Hepatocyte (in vitro differentiated cells): ENCODE measurements at regions not wholly inside any gene's neighbourhood (a gene's known extent, or its start where the extent isn't known, plus 50 kb on each side); places are given as distances from the start of the nearest gene placed in this dataset.
A peak's percentile ranks its signal among the peaks of the same experiment; 100 is the strongest.

Experiments used
- DNase-seq: peaks from one replicate; pipeline ENCODE4 v3.0.0-alpha.2; 2016; ENCODE audit warnings: low spot score
- H2AFZ ChIP-seq: fragments of 200-600 bp; sonication (generic); 2 replicates; pipeline ENCODE4 v1.6.0; 2016; ENCODE audit warnings: antibody characterized with exemption, mild to moderate bottlenecking
- H3K27ac ChIP-seq: fragments of 200-600 bp; sonication (generic); 2 replicates; pipeline ENCODE4 v1.5.1; 2016; ENCODE audit warnings: mild to moderate bottlenecking
- H3K27me3 ChIP-seq: fragments of 200-600 bp; sonication (generic); 2 replicates; pipeline ENCODE4 v1.6.1; 2016
- H3K36me3 ChIP-seq: fragments of 200-600 bp; sonication (generic); replicated peaks from 2 replicates; pipeline ENCODE4 v1.5.1; 2016; ENCODE audit warnings: low read depth; ENCODE audit not compliant: insufficient read depth
- H3K4me1 ChIP-seq: fragments of 200-600 bp; sonication (generic); 2 replicates; pipeline ENCODE4 v1.5.1; 2016; ENCODE audit warnings: mild to moderate bottlenecking, moderate library complexity; ENCODE audit not compliant: insufficient read depth
- H3K4me2 ChIP-seq: fragments of 200-600 bp; sonication (generic); 2 replicates; pipeline ENCODE4 v1.6.0; 2016
- H3K4me3 ChIP-seq: fragments of 200-600 bp; sonication (generic); 2 replicates; pipeline ENCODE4 v1.5.1; 2016; ENCODE audit warnings: mild to moderate bottlenecking
- H3K79me2 ChIP-seq: fragments of 200-600 bp; sonication (generic); 2 replicates; pipeline ENCODE4 v1.6.0; 2017; ENCODE audit warnings: mild to moderate bottlenecking
- H3K9me2 ChIP-seq: fragments of 200-600 bp; sonication (generic); replicated peaks from 2 replicates; pipeline ENCODE4 v1.6.0; 2017; ENCODE audit warnings: mild to moderate bottlenecking; ENCODE audit not compliant: insufficient read depth
- H3K9me3 ChIP-seq: fragments of 200-600 bp; sonication (generic); 2 replicates; pipeline ENCODE4 v1.5.1; 2016; ENCODE audit warnings: low read depth, mild to moderate bottlenecking
- H4K20me1 ChIP-seq: fragments of 200-600 bp; sonication (generic); 2 replicates; pipeline ENCODE4 v1.6.0; 2016; ENCODE audit warnings: mild to moderate bottlenecking; ENCODE audit not compliant: insufficient read depth, poor library complexity, severe bottlenecking
- EZH2 ChIP-seq: fragments of 200-600 bp; sonication (generic); IDR thresholded peaks from 2 replicates; pipeline ENCODE4 v1.6.1; 2016; ENCODE audit warnings: antibody characterized with exemption, mild to moderate bottlenecking, borderline replicate concordance
- EZH2phosphoT487 ChIP-seq: fragments of 200-600 bp; sonication (generic); IDR thresholded peaks from one replicate; pipeline ENCODE4 v1.6.1; 2018; ENCODE audit warnings: antibody characterized with exemption, mild to moderate bottlenecking, low read depth, moderate library complexity; ENCODE audit not compliant: unreplicated experiment, severe bottlenecking
- WGBS: methylation state at CpG from one replicate; pipeline ENCODE4 v1.1.6; 2016; ENCODE audit warnings: low lambda C conversion rate; ENCODE audit errors: missing lambda C conversion rate; 5-methylcytosine and 5-hydroxymethylcytosine counted together
- TF ChIP-seq, protein P1 (sequence below): fragments of 200-600 bp; sonication (generic); IDR thresholded peaks from 2 replicates; pipeline ENCODE4 v1.5.1; 2016; ENCODE audit warnings: antibody characterized with exemption, mild to moderate bottlenecking; ENCODE audit not compliant: poor library complexity

GRCh38 chr7:69467826-69468225, 130.4 kb upstream of the AUTS2 start:
- H2AFZ ChIP-seq, result no peak overlapping the region
- H3K9me3 ChIP-seq, result no peaks in the 10 kb centered on the region
- no peak overlapping the region for H3K4me3 ChIP-seq
- no peaks in the 10 kb centered on the region for H3K36me3 ChIP-seq
- no peaks in the 10 kb centered on the region for H4K20me1 ChIP-seq
- no peaks in the 10 kb centered on the region for H3K4me1 ChIP-seq
- H3K27ac ChIP-seq, result no peak overlapping the region
- no peaks in the 10 kb centered on the region for H3K79me2 ChIP-seq
- DNase-seq, result no peak
- H3K4me2 ChIP-seq, result no peak overlapping the region
- WGBS, result 79% methylated on average over 1 of the region's 1 CpG
- no peaks in the 10 kb centered on the region for H3K27me3 ChIP-seq
- no peaks in the 10 kb centered on the region for H3K9me2 ChIP-seq
- TF ChIP-seq EZH2 (no peak), EZH2phosphoT487 (no peak)
- TF ChIP-seq, protein P1, sequence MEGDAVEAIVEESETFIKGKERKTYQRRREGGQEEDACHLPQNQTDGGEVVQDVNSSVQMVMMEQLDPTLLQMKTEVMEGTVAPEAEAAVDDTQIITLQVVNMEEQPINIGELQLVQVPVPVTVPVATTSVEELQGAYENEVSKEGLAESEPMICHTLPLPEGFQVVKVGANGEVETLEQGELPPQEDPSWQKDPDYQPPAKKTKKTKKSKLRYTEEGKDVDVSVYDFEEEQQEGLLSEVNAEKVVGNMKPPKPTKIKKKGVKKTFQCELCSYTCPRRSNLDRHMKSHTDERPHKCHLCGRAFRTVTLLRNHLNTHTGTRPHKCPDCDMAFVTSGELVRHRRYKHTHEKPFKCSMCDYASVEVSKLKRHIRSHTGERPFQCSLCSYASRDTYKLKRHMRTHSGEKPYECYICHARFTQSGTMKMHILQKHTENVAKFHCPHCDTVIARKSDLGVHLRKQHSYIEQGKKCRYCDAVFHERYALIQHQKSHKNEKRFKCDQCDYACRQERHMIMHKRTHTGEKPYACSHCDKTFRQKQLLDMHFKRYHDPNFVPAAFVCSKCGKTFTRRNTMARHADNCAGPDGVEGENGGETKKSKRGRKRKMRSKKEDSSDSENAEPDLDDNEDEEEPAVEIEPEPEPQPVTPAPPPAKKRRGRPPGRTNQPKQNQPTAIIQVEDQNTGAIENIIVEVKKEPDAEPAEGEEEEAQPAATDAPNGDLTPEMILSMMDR, result no peak

GRCh38 chr7:69476416-69476815, 121.9 kb upstream of the AUTS2 start:
- WGBS, result 87% methylated on average over 5 of the region's 5 CpGs
- no peak overlapping the region for H3K4me2 ChIP-seq
- no peak overlapping the region for H3K27ac ChIP-seq
- H3K27me3 ChIP-seq, result no peaks in the 10 kb centered on the region
- no peaks in the 10 kb centered on the region for H3K4me1 ChIP-seq
- no peaks in the 10 kb centered on the region for H4K20me1 ChIP-seq
- no peaks in the 10 kb centered on the region for H3K9me3 ChIP-seq
- H3K79me2 ChIP-seq, result no peaks in the 10 kb centered on the region
- no peaks in the 10 kb centered on the region for H3K36me3 ChIP-seq
- H2AFZ ChIP-seq, result no peak overlapping the region
- DNase-seq, result peak; percentile 13
- H3K4me3 ChIP-seq, result no peak overlapping the region
- no peaks in the 10 kb centered on the region for H3K9me2 ChIP-seq
- TF ChIP-seq, protein P1, result no peak
- no peak for TF ChIP-seq EZH2phosphoT487
- TF ChIP-seq EZH2, result no peak

- H3K9me3 ChIP-seq, result no peaks in the 10 kb centered on the region
- no peak for DNase-seq
- no peak overlapping the region for H3K4me3 ChIP-seq
- no peak overlapping the region for H3K4me2 ChIP-seq
- no peaks in the 10 kb centered on the region for H3K79me2 ChIP-seq
- no peaks in the 10 kb centered on the region for H3K27me3 ChIP-seq
- no peaks in the 10 kb centered on the region for H3K4me1 ChIP-seq
- no peak overlapping the region for H2AFZ ChIP-seq
- H3K36me3 ChIP-seq, result no peaks in the 10 kb centered on the region
- 93% methylated on average over 18 of the region's 18 CpGs for WGBS
- TF ChIP-seq EZH2, result no peak
- TF ChIP-seq, protein P1, result no peak
- TF ChIP-seq EZH2phosphoT487, result no peak
- no peaks in the 10 kb centered on the region for H3K9me2 ChIP-seq
- H3K27ac ChIP-seq, result no peak overlapping the region
- H4K20me1 ChIP-seq, result no peaks in the 10 kb centered on the region
These were observed 115.6 kb upstream of the AUTS2 start for GRCh38 chr7:69482676-69483075.

GRCh38 chr7:69489533-69489932, 108.7 kb upstream of the AUTS2 start:
- H3K4me1 ChIP-seq, result no peaks in the 10 kb centered on the region
- H4K20me1 ChIP-seq, result no peaks in the 10 kb centered on the region
- H3K27ac ChIP-seq, result no peak overlapping the region
- DNase-seq, result no peak
- no peak overlapping the region for H2AFZ ChIP-seq
- no peaks in the 10 kb centered on the region for H3K79me2 ChIP-seq
- H3K9me2 ChIP-seq, result no peaks in the 10 kb centered on the region
- WGBS, result 92% methylated on average over 3 of the region's 3 CpGs
- no peaks in the 10 kb centered on the region for H3K36me3 ChIP-seq
- TF ChIP-seq, protein P1, result no peak
- TF ChIP-seq EZH2phosphoT487, result no peak
- no peak for TF ChIP-seq EZH2
- H3K27me3 ChIP-seq, result no peaks in the 10 kb centered on the region
- no peaks in the 10 kb centered on the region for H3K9me3 ChIP-seq
- H3K4me2 ChIP-seq, result no peak overlapping the region
- no peak overlapping the region for H3K4me3 ChIP-seq
